H54 (cell line): ENCODE measurements at regions not wholly inside any gene's neighbourhood (a gene's known extent, or its start where the extent isn't known, plus 50 kb on each side); places are given as distances from the start of the nearest gene placed in this dataset.
A peak's percentile ranks its signal among the peaks of the same experiment; 100 is the strongest.
"Not testable (repeated sequence)": the region's sequence is repeated elsewhere in the genome, so short reads cannot be mapped to it uniquely, and the experiment has no call there.

Experiments
- DNase-seq: peaks from one replicate; pipeline ENCODE4 v3.0.0; 2011; ENCODE audit warnings: low spot score, mixed read lengths; ENCODE audit not compliant: insufficient read length
- FAIRE-seq: peaks from 3 replicates; lab custom pipeline; 2011; peaks lifted over from hg19 to GRCh38; lab: Jason Lieb, UNC
- POLR2A ChIP-seq: IDR thresholded peaks from 2 replicates; pipeline ENCODE4 v1.6.1; 2011; ENCODE audit warnings: low read depth, mild to moderate bottlenecking, low read length

DNA sequence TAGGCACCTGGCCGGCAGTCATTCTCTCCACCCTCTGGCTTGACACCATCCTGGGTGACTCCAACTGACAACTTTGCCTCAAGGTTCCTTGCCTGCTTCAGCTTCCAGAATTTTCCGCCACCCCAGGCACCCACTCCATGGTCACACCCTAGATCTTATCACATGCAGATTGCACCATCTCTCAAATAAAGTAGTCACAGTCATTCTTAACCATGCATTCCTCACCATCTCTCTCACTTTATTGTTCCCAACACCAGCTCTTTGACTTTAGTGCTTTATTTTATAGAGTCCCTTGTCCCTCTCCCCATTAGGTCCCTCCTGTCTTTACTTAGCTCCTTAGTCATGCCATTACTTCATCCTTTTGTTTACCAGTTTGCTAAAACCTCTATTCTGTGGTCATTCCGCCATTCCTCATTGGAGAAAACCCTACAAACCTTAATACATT, 351.7 kb downstream of the SPRY2 start:
- no peak for DNase-seq
- TF ChIP-seq POLR2A: no peak
- peak; percentile 68 for FAIRE-seq

GRCh38 chr13:79988573-79988972, 352.4 kb downstream of the SPRY2 start:
- no peak for DNase-seq
- peak; percentile 30 for FAIRE-seq
- TF ChIP-seq POLR2A: no peak

DNA sequence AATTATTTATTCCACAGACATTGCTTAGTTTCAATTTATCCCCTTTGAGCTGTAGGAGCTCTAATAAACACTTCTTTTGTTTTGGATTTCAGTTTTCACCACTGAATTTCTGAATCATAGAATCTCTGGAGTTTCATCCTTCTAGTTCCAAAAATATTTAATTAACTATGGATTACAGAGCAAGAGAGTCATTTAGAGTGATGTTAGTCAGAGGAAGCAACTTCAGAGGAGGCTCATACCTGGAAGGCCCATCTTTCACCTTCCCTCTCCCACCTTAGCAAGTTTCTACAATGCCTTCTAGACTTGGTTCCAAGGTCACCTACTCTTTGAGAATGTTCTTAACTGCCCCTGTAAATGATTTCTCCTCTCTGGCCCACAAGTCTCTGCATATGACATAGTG, 353.2 kb downstream of the SPRY2 start:
- FAIRE-seq: no peak

DNA sequence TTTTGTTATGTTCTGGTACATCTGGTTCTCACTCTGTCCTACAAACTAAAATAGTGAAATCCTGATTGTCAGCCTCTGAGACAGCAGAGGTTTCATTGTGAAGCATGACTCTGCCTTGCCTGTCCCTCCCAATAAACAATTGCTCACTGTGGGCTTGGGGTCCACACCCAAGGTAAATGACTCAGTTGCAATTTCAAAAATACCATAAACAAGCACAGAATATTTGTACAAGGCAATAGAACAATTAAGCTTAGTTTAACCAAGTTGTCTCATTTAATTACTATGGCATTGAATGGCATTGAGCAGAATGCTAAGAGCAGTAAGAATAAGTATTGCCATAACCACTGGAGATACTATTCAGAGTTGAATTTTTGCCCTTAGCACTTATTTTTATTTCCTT, 353.6 kb downstream of the SPRY2 start:
- peak; percentile 82 for FAIRE-seq
- DNase-seq: no peak
- no peak for TF ChIP-seq POLR2A

More for the DNA sequence above, 353.2 kb downstream of the SPRY2 start:
- TF ChIP-seq POLR2A: no peak
- DNase-seq: no peak

- no peak for FAIRE-seq
Observed at GRCh38 chr13:79986890-79987289, 354.0 kb downstream of the SPRY2 start.

GRCh38 chr13:79974935-79975650, 365.8 kb downstream of the SPRY2 start:
- not testable (repeated sequence) for DNase-seq, FAIRE-seq

More at GRCh38 chr13:79986890-79987289, 354.0 kb downstream of the SPRY2 start:
- TF ChIP-seq POLR2A: no peak
- no peak for DNase-seq

DNA sequence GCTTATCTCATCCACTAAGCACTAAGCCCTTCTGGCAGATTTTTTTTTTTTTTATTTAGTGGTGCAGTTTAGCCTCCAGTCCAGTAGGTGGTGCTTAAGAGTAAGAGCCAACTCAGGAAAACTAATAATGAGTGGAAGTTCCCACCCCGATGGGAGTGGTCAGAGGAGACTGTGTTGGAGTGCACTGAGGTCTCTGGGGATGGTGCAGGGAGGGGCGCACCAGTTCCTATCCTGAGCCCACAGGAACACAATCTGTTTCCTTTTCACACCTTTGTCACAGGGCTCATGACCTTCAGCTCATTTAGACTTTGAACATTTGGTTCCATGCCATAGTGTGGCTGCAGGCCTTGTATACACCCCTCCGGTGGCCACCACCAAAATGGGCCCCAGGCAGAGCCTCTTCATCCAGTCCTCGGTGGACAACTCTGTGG, 367.4 kb downstream of the SPRY2 start:
- FAIRE-seq (no peak), DNase-seq (no peak)
- TF ChIP-seq POLR2A: no peak

DNA sequence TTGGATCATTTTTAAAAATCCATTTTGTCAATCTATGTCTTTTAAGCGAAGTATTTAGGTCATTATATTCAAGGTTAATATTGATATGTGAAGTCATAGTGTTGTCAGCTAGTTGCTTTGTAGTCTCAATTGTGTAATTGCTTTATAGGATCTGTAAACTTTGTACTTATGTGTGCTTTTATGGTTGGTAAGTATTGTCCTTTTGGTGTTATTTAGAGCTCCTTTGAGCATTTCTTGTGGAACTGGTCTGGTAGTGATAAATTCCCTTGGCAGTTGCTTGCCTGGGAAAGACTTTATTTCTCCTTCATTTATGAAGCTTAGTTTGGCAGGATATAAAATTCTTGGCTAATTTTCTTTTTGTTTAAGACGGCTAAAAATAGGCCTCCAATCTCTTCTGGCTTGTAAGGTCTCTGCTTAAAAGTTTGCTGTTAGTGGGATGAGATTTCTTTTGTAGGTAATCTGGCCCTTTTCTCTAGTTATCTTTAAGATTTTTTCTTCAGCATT, 368.8 kb downstream of the SPRY2 start:
- DNase-seq (no peak), FAIRE-seq (no peak)
- TF ChIP-seq POLR2A: no peak

- TF ChIP-seq POLR2A: no peak
- peak; percentile 84 for FAIRE-seq
- DNase-seq: no peak
Observed at GRCh38 chr13:79966493-79966895, 374.4 kb downstream of the SPRY2 start.

- DNase-seq (no peak), FAIRE-seq (peak; percentile 52)
- TF ChIP-seq POLR2A: no peak
Observed at GRCh38 chr13:79966059-79966458, 374.9 kb downstream of the SPRY2 start.

DNA sequence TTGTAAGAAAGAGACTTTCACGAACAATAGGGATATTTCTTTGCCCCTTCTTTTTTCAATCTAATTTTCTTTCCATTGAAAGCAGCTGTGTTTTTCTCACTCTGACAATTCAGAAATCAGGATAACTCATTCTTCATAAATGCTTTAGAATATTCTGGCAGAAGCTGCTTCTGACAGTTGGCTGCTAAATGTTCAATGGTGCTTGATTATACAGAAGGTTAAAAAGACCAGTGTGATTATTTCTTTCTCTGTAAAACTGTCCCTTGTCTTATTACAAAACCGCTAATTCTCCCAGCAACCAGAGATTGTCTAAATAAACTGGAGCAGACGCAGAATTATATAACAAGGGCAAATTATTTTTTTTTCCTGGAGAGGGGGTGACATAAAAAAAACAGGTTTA, 394.4 kb downstream of the SPRY2 start:
- no peak for DNase-seq
- TF ChIP-seq POLR2A: no peak
- FAIRE-seq: no peak

DNA sequence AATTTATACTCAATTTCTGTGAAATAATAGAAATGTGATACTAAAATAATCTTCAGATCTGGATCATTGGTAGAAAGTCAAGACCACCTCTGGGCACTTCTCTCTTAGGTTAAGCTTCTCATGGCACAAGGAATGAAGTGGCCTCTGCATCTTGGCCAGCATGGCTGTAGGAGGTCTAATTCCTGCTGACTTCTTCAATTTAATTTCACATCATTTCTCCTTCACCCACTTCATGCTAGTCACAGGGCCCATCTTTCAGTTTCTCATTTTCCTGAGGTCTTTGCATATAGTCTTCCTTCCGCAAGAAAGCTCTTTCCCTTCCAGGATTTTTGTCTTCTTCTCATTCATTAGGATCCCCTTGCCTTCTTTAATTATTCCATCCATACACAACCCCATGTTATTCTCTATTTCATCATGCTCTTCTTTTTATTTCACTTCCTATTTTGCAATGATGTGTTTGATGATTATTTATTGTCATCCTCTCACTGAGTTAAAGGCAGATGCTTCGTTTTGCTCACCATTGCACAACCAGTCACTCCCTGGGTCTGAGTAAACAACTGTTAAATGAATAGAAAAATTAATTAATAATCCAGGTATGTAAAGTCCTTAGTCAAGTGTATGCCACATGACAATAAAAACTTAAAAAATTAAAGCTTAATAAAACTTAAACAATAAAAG, 397.4 kb downstream of the SPRY2 start:
- DNase-seq (no peak), FAIRE-seq (no peak)

GRCh38 chr13:79941752-79942151, 399.2 kb downstream of the SPRY2 start:
- FAIRE-seq (no peak), DNase-seq (no peak)

More for the DNA sequence above, 397.4 kb downstream of the SPRY2 start:
- no peak for TF ChIP-seq POLR2A

DNA sequence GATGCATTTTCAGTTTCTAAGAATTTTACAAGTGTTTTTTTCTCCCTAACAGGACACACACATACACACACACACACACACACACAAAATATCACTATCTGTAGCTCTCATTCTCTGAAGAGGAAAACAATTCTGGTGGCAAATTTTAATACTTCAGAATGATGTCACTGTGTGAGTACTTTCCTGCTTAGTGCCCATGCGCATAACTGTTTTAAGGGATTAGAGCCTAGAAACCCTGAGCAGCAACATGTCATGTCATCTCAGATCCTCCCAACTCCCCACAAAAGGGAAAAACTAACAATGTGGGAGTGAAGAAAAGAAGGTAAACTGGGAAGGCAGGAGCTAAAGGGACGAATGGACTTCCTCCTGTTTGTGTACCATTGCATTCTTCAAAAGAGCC, 401.2 kb downstream of the SPRY2 start:
- FAIRE-seq: no peak
- TF ChIP-seq POLR2A: no peak
- DNase-seq: no peak

More at GRCh38 chr13:79941752-79942151, 399.2 kb downstream of the SPRY2 start:
- no peak for TF ChIP-seq POLR2A
